PFSK-1 (cell line): ENCODE measurements at regions not wholly inside any gene's neighbourhood (a gene's known extent, or its start where the extent isn't known, plus 50 kb on each side); places are given as distances from the start of the nearest gene placed in this dataset.

Experiments
- POLR2AphosphoS5 ChIP-seq: IDR thresholded peaks from 2 replicates; pipeline ENCODE4 v1.6.1; 2012; ENCODE audit warnings: low read depth, mild to moderate bottlenecking, control low read depth, low read length, moderate library complexity
- SIN3A ChIP-seq: IDR thresholded peaks from 2 replicates; pipeline ENCODE4 v1.6.1; 2012; ENCODE audit warnings: mild to moderate bottlenecking, low read length, moderate library complexity, borderline replicate concordance; ENCODE audit not compliant: insufficient read depth
- TAF1 ChIP-seq: IDR thresholded peaks from 2 replicates; pipeline ENCODE4 v1.6.1; 2012; ENCODE audit warnings: low read length, control low read depth, borderline replicate concordance; ENCODE audit not compliant: insufficient read depth

- TF ChIP-seq POLR2AphosphoS5: no peak
- no peak for TF ChIP-seq TAF1
- no peak for TF ChIP-seq SIN3A
Measured at GRCh38 chr10:105650306-105650705, 1009.2 kb downstream of the SORCS3 start.
